HL-60 (cell line): ENCODE measurements at regions not wholly inside any gene's neighbourhood (a gene's known extent, or its start where the extent isn't known, plus 50 kb on each side); places are given as distances from the start of the nearest gene placed in this dataset.

Source experiments
- DNase-seq, 2 experiments: peaks; one replicate each; pipeline ENCODE4 v3.0.0-alpha.2; 2010 to 2020; ENCODE audit warnings: low read depth in 1 of 2, low spot score in 1 of 2
- H3K27ac ChIP-seq: fragments of 250-450 bp; sonication (Bioruptor Pico); replicated peaks from 2 replicates; pipeline ENCODE4 v1.5.1; 2020; ENCODE audit warnings: mild to moderate bottlenecking, moderate library complexity
- H3K27me3 ChIP-seq: fragments of 250-450 bp; sonication (Bioruptor Pico); 2 replicates; pipeline ENCODE4 v1.5.1; 2021; ENCODE audit warnings: mild to moderate bottlenecking, moderate library complexity; ENCODE audit not compliant: insufficient read depth, poor library complexity, severe bottlenecking
- H3K4me3 ChIP-seq: replicated peaks from 2 replicates; pipeline ENCODE4 v1.5.1; 2011; ENCODE audit warnings: mild to moderate bottlenecking, control low read depth, low read length; ENCODE audit not compliant: insufficient read depth
- CTCF ChIP-seq: IDR thresholded peaks from one replicate; pipeline ENCODE4 v1.5.1; 2011; ENCODE audit warnings: low read length, control low read depth, inconsistent platforms; ENCODE audit not compliant: insufficient read depth
- GABPA ChIP-seq: IDR thresholded peaks from 2 replicates; pipeline ENCODE4 v1.6.1; 2012; ENCODE audit warnings: low read depth
- POLR2AphosphoS5 ChIP-seq: IDR thresholded peaks from 2 replicates; pipeline ENCODE4 v1.6.1; 2012; ENCODE audit warnings: low read depth
- REST ChIP-seq: IDR thresholded peaks from 2 replicates; pipeline ENCODE4 v1.6.1; 2012; ENCODE audit warnings: low read depth; ENCODE audit not compliant: insufficient replicate concordance
- SPI1 ChIP-seq: IDR thresholded peaks from 2 replicates; pipeline ENCODE4 v1.6.1; 2012; ENCODE audit warnings: low read depth, mild to moderate bottlenecking, borderline replicate concordance

DNA sequence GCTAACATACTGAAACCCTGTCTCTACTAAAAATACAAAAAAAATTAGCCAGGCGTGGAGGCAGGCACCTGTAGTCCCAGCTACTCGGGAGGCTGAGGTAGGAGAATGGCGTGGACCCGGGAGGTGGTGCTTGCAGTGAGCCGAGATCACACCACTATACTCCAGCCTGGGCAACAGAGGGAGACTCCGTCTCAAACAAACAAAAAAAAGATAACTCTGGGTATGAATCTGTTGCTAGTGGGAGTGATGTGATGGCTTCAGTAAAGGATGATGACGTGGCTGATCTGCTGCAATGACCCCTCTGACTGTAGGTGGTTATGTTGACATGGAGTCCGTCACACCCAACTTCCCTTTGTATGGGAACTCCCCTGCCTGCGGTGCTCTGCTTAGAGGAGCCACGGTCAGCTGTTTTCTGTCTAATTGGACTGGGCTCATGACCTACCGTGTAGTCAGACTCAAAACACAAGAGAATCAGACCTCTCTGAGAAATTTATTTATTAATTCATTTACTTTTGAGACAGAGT, 59.1 kb upstream of the MED13L start:
- no peak for TF ChIP-seq REST
- no peak; the same call in 1 of the 2 replicates for TF ChIP-seq SPI1
- TF ChIP-seq CTCF, result no peak
- TF ChIP-seq GABPA, result no peak
- no peak for TF ChIP-seq POLR2AphosphoS5
- peak; percentile 58 to 87 for DNase-seq
- Histone ChIP-seq H3K4me3 (no peak overlapping the region), H3K27ac (peak overlapping the region; percentile 24; the same call in 1 of the 2 replicates), H3K27me3 (no peaks in the 10 kb centered on the region)

GRCh38 chr12:116337312-116337711, 59.8 kb upstream of the MED13L start:
- TF ChIP-seq SPI1 (no peak), REST (no peak), CTCF (no peak), POLR2AphosphoS5 (no peak), GABPA (no peak)
- Histone ChIP-seq H3K27ac (peak overlapping the region; percentile 24; the same call in 1 of the 2 replicates), H3K27me3 (no peaks in the 10 kb centered on the region), H3K4me3 (no peak overlapping the region)
- no peak for DNase-seq

DNA sequence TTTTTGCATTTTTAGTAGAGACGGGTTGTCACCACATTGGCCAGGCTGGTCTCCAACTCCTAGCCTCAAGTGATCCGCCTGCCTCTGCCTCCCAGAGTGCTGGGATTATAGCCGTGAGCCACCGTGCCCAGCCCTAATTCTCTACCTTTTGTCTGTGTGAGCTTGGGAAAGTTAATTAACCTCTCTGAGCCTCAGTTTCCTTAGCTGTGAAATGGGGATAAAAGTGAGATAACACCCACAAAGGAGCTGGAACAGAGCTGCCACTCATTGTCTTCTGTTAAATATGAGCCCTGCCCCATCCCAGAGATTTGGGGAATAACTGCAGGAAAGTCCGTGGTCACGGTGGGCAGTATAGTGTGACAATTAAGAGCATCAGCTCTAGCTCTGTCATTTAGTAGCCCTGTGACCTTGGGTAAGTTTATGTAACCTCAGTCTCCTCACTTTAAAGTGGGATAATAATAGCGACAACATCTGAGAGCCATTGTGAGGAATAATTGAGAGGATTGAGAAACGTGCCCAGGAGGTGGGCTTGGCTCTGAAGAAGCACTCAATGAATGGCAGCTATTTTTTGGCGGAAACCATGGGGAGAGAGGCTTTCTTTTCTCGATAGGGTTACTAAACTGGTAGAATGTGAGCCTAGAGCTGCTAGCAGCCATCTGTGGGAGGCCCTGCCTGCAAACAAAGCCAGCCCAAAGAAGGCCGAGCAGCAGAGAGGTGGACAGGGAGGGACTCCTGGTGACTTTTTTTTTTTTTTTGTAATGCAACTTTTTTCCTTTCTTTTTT, 60.8 kb upstream of the MED13L start:
- no peak for DNase-seq
- H3K27ac ChIP-seq, result no peak overlapping the region
- no peak overlapping the region for H3K4me3 ChIP-seq
- TF ChIP-seq POLR2AphosphoS5 (no peak), CTCF (no peak), GABPA (no peak), REST (no peak), SPI1 (no peak)
- no peaks in the 10 kb centered on the region for H3K27me3 ChIP-seq
